HL-60/S4 treated with phorbol 12-myristate 13-acetate at 8.2 ng/mL for 4 days and 3 days (cell line): ENCODE measurements at regions not wholly inside any gene's neighbourhood (a gene's known extent, or its start where the extent isn't known, plus 50 kb on each side); places are given as distances from the start of the nearest gene placed in this dataset.

ENCODE experiments used
- in situ Hi-C: fragments of 300-500 bp; cut with MboI; formaldehyde crosslinking; loops from 2 replicates; pipeline ENCODE4 v1.15.0; 2022; ENCODE audit warnings: low sequenced_read_pairs

DNA sequence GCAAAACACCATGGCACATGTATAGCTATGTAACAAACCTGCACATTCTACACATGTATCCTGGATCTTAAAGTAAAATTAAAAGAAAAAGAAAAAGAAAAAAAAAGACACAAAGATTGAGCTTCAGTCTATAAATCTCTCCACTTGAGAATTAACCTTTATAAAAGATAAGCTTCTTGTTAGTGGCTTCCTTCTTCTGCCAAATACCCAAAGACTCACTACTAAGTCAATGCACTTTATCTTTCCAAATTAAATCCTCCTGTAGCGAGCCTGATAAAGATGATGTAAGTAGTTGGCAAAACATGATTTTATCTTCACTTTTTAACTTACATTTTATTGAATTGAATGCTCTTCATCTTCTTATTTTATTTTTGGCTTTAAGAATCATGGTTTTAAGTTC lies 349.9 kb downstream of the TRIB2 start:
- in situ Hi-C loops, result no loop called here

DNA sequence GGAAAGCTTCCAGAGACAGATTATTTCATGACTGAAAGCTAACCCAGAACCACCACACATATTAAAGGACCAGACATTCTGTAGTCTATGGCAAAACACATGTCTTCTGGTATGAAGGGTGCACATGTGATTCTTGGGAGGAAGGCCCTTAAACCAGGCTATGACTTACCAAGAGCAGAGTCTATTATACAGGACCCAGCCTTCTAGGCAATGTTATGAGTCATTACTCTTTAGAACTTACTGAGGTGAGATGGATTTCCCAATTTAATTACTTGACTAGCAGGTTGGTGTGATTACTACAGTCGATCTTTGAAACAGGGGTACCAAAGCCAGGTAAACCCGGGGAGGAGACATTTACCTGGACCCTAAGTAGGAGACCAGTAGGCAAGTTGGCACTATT lies 350.8 kb downstream of the TRIB2 start:
- in situ Hi-C loops, result no loop called here

DNA sequence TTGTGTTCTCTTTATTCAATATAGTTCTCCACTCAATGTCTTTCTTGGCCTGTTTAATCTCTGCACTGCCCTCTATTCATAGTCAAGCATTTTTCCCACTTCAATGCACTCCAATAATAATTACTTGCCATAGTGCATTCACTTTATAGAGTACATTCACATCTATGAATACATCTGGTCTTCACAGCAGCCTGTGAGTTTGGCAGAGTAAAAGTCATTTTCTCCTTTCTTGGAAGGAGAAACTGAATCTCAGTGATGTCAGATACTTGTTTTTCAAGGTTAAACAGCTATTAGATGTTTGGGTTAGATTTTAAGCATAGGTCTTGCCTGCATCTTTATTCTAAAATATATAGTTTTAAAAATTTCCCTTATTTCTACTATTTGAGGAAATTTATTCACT lies 373.2 kb downstream of the TRIB2 start:
- in situ Hi-C loops, result no loop called here

- in situ Hi-C loops, result no loop called here
Observed at GRCh38 chr2:13091455-13091854, 374.7 kb downstream of the TRIB2 start.

DNA sequence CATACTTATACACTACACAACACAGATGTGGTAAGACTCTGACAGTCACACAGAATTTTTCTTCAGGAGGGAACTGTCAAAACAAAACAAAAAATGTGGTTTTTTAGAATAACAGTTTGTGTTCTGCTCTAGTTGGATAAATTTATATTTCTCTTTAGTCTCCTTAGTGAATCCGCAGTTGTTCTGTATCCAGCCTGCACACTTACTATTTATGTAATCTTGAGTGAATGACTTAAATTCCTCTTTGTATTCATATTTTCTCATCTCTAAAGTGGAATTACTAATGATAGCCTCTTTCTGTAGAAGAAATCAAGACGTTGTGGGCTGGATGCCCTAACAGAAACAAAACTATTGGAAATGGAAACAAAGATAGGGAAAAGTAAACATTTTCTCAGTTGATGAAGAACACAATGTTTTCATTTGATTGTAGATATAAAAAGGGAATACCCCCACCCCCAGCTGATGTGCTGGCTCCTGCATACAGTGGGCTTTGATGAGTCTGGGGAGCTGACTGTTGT lies 375.2 kb downstream of the TRIB2 start:
- in situ Hi-C loops, result no loop called here

DNA sequence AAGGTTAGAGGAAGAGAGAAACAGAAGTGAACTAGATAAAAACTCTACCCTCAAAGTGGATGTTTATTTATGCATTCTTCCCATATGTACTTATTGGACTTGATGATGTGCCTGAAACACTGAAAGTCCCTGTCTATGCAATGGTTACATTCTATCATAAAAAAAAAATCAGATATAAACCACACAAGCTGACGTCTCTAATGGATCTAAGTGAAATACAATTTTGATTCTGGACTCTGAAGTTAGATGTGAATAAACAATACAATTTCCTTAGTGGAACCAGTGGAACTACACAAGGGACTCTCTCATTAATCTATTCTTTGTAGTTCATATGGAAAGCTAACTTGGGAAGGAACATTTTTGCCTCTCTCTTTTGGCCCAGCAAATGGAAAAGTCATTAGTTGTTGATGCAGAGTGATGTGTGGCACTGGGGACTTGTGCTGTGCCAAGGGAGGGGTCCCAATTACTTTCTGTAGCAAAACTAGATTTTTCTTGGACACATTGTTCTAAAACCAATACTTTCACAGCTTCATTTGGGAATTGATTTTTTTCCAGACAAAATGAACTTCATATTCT lies 376.8 kb downstream of the TRIB2 start:
- in situ Hi-C loops, result no loop called here

- in situ Hi-C loops, result no loop called here
Observed at GRCh38 chr2:13102397-13103063, 385.8 kb downstream of the TRIB2 start.

DNA sequence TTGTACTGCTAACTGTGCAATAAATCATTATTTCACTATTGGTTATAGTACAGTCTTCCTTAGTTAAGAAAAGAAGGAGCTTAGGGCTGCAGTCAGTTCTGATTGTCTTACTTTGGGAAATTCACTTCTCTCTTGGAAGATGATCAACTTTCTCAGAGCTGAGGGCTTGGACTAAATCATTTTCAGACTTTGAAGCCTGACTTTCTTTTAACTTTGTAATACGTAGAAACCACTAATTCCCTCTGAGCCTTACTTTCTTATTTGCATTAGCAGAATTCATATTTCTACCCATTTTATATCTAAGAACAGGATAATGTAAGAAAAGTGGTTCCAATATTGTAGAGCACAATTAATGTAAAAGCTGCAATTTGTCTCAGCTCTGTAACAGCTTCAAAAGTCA lies 386.4 kb downstream of the TRIB2 start:
- in situ Hi-C loops, result no loop called here

- in situ Hi-C loops, result no loop called here
Observed at GRCh38 chr2:13103778-13104493, 387.2 kb downstream of the TRIB2 start.

- in situ Hi-C loops, result no loop called here
Observed at GRCh38 chr2:13104723-13105122, 388.0 kb downstream of the TRIB2 start.

DNA sequence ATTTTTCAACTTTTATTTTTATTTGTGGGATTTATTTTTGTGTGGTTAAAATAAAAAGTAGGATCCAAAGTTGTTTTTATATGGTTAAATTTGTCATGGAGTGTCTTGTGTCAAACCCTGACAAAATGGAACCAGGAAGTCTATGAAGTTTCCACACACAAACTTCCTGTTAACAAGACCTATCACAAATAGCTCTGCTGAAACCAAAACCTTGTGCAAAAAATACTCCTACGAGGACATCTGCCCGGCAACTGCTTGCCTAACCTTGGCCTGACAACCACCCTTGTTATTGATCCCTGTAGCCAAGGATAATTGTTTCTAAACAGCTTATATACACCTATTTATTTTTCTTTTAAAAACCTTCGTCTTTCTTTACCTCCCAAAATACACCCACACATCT lies 389.6 kb downstream of the TRIB2 start:
- in situ Hi-C loops, result no loop called here

DNA sequence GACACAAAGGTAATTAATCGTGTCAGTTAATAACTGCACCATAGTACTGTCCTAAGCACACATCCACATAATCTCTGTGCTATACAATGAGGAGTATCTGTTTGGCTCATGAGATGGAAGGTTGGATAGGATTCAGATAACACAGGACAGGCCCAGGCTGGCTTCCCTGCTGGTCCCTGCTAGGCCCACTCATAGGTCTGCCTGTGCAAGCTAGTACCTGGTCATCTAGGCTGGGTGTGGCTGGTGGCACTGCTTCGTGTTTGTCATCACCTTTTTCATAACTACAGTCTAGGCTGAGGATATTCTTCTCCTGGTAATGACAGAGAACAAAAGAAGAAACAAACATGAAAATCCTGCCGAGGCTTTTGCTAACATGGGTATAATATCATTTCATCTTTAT lies 392.8 kb downstream of the TRIB2 start:
- in situ Hi-C loops, result no loop called here

- in situ Hi-C loops, result no loop called here
Observed at GRCh38 chr2:13110825-13111224, 394.1 kb downstream of the TRIB2 start.

GRCh38 chr2:13113002-13113401 lies 396.3 kb downstream of the TRIB2 start:
- in situ Hi-C loops, result no loop called here

DNA sequence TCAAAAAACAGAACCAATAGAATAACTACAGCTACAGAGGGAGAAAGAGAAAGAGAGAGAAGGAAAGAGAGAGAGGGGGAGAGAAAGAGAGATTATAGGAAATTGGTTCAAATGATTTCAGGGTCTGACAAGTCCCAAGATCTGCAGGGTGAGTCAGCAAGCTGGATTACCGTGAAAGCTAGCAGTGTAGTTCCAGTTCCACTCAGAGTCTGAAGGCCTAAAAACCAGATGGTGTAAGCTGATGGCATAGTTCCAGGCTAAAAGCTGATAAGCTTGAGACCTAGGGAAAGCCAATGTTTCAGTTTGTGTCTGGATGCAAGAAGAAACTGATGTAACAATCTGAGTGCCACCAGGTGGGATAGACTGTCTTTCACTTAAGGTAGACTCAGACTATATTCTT lies 397.7 kb downstream of the TRIB2 start:
- in situ Hi-C loops, result no loop called here

- in situ Hi-C loops, result no loop called here
Observed at GRCh38 chr2:13115643-13116042, 398.9 kb downstream of the TRIB2 start.

DNA sequence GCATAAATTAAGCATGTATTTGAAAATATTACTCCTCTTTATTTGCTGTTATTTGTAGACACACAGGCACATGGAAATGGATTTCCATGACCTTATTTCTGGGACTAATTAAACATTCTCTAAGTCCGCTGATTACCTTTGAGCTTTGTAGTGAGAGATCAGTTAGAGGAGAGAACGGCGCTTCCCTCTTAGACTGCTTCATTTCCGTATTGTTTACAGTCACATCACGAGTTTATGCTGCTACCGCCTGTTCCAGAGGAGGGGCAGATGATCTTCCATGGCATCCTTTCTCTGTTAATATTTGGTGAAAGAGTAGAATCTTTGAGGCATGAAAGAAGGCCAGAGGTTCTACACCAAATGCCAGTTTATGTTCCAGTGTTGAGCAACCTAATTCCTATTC lies 404.4 kb downstream of the TRIB2 start:
- in situ Hi-C loops, result no loop called here

- in situ Hi-C loops, result no loop called here
Observed at GRCh38 chr2:13128139-13128538, 411.4 kb downstream of the TRIB2 start.

DNA sequence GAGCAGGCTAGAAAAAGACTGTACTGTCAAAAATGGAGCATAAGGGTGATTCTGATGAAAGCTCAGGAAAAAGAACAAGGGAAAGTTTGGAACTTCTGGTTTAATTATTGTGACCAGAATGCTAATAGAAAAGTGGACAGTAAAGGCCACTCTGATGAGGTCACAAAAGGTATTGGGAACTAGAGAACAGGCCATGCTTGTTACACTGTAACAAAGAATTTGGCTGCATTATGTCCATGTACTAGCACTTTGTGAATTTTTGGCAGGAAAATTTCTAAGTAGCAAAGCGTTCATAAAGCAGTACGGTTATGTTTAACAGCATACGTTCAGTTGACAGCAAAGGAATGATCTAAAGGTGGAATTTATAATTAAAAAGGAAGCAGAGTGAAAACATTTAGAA lies 418.6 kb downstream of the TRIB2 start:
- in situ Hi-C loops, result no loop called here

DNA sequence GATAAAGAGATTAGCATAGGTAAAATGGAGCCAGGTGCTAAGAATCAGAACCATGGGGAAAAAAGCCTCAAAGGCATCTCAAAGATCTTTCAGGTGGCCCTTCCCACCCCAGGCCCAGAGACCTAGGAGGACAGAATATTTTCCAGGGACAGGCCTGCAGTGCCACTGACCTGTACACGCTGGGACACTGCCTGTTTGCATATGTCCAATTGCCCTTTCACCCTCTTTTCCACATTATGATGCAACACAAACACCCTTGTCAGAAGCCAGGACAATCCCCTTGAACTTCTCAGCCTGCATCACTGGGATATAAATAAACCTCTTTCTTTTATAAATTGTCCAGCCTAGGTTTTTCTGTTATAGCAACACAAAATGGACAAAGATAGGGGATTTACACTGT lies 419.1 kb downstream of the TRIB2 start:
- in situ Hi-C loops, result no loop called here

DNA sequence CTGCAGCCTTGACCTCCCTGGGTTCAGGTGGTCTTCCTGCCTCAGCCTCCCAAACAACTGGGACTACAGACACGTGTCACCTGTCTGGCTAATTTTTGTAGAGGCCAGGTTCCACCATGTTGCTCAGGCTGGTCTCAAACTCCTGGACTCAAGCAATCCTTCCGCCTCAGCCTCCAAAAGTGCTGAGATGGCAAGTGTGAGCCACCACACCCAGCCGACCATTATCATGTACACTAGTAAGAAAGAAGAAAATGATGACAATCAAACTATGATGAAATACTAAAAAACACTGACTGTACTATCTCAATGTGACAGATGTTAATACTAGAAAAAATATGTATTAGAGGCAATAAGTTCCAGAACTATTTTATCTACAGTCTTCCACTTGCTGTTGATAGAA lies 420.9 kb downstream of the TRIB2 start:
- in situ Hi-C loops, result no loop called here

DNA sequence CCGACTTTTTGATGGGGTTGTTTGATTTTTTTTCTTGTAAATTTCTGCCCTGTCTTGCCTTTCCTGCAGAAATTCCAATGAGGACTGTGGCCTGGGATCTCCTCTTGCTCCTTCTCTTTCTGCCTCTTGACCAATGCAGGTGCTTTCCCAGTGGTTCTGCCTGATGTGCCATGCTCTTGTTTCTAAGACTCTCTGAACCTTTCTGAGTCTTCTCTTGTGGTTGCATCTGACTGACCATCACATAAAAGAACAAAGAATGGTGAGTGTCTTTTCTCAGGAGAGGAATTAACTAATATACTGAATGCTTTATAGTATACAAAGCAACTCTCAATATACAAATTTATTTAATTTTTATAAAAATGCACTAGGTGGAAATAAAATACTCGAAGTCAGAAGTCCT lies 424.6 kb downstream of the TRIB2 start:
- in situ Hi-C loops, result no loop called here
